Left ventricle myocardium inferior (tissue), 1 donor: ENCODE measurements at regions not wholly inside any gene's neighbourhood (a gene's known extent, or its start where the extent isn't known, plus 50 kb on each side); places are given as distances from the start of the nearest gene placed in this dataset.

Experiments used
- DNase-seq: peaks from one replicate; pipeline ENCODE4 v3.0.0-alpha.2; 2020
- H3K27ac ChIP-seq: fragments of 200-600 bp; replicated peaks from 2 replicates; pipeline ENCODE4 v1.8.0; 2021
- H3K27me3 ChIP-seq: fragments of 200-600 bp; 2 replicates; pipeline ENCODE4 v1.8.0; 2021; ENCODE audit warnings: low read depth
- H3K36me3 ChIP-seq: fragments of 200-600 bp; 2 replicates; pipeline ENCODE4 v1.8.0; 2021
- H3K4me1 ChIP-seq: fragments of 200-600 bp; 2 replicates; pipeline ENCODE4 v1.8.0; 2021
- H3K4me3 ChIP-seq: fragments of 200-600 bp; 2 replicates; pipeline ENCODE4 v1.8.0; 2021; ENCODE audit warnings: mild to moderate bottlenecking, moderate library complexity
- H3K9me3 ChIP-seq: fragments of 200-600 bp; replicated peaks from 2 replicates; pipeline ENCODE4 v1.8.0; 2021
- CTCF ChIP-seq: fragments of 200-600 bp; IDR thresholded peaks from 2 replicates; pipeline ENCODE4 v1.8.0; 2021; ENCODE audit warnings: antibody characterized with exemption, mild to moderate bottlenecking, borderline replicate concordance
- intact Hi-C: fragments of 100-400 bp; cut with micrococcal nuclease; formaldehyde crosslinking; loops from one replicate; pipeline ENCODE4 v1.11.0; 2022
- donor health status: DM: no; HTN: yes; CAD: no; lungs with severe emphysema.

GRCh38 chr7:155983176-155983815, 171.0 kb upstream of the SHH start:
- Histone ChIP-seq H3K4me3 (no peak overlapping the region), H3K27ac (no peak overlapping the region), H3K9me3 (no peaks in the 10 kb centered on the region), H3K36me3 (no peaks in the 10 kb centered on the region), H3K27me3 (peaks cover 81% of the 10 kb centered on the region), H3K4me1 (no peaks in the 10 kb centered on the region)
- no peak for TF ChIP-seq CTCF
- intact Hi-C loops = no loop called here
- DNase-seq = no peak

GRCh38 chr7:155981703-155982102, 169.4 kb upstream of the SHH start:
- Histone ChIP-seq H3K27me3 (peaks cover 79% of the 10 kb centered on the region), H3K4me3 (no peak overlapping the region), H3K9me3 (no peaks in the 10 kb centered on the region), H3K4me1 (no peaks in the 10 kb centered on the region), H3K27ac (no peak overlapping the region), H3K36me3 (no peaks in the 10 kb centered on the region)
- intact Hi-C loops = no loop called here
- no peak for TF ChIP-seq CTCF
- no peak for DNase-seq

GRCh38 chr7:155980841-155981240, 168.6 kb upstream of the SHH start:
- Histone ChIP-seq H3K36me3 (no peaks in the 10 kb centered on the region), H3K4me1 (no peaks in the 10 kb centered on the region), H3K4me3 (no peak overlapping the region), H3K27me3 (peaks cover 76% of the 10 kb centered on the region), H3K9me3 (no peaks in the 10 kb centered on the region), H3K27ac (no peak overlapping the region)
- no peak for DNase-seq
- intact Hi-C loops = no loop called here
- no peak for TF ChIP-seq CTCF

GRCh38 chr7:155979994-155980393, 167.7 kb upstream of the SHH start:
- Histone ChIP-seq H3K4me3 (no peak overlapping the region), H3K27ac (no peak overlapping the region), H3K9me3 (no peaks in the 10 kb centered on the region), H3K36me3 (no peaks in the 10 kb centered on the region), H3K27me3 (peaks cover 79% of the 10 kb centered on the region), H3K4me1 (no peaks in the 10 kb centered on the region)
- intact Hi-C loops = no loop called here
- no peak for TF ChIP-seq CTCF
- no peak for DNase-seq

- H3K4me1 ChIP-seq = no peaks in the 10 kb centered on the region
- no peak for DNase-seq
- H3K4me3 ChIP-seq = no peak overlapping the region
- H3K9me3 ChIP-seq = no peaks in the 10 kb centered on the region
- TF ChIP-seq CTCF = no peak
- H3K36me3 ChIP-seq = no peaks in the 10 kb centered on the region
- intact Hi-C loops = no loop called here
- peaks cover 79% of the 10 kb centered on the region for H3K27me3 ChIP-seq
- H3K27ac ChIP-seq = no peak overlapping the region
Measured at GRCh38 chr7:155979566-155979965, 167.3 kb upstream of the SHH start.
